Nephron progenitor cell (in vitro differentiated cells): ENCODE measurements at regions not wholly inside any gene's neighbourhood (a gene's known extent, or its start where the extent isn't known, plus 50 kb on each side); places are given as distances from the start of the nearest gene placed in this dataset.

Experiments
- DNase-seq: peaks from one replicate; pipeline ENCODE4 v3.0.0; 2021
- H3K27ac Mint-ChIP-seq: 2 replicates; pipeline ENCODE4 v1.8.0; 2021; ENCODE audit warnings: mild to moderate bottlenecking, moderate library complexity, mixed read lengths
- H3K27me3 Mint-ChIP-seq: 2 replicates; pipeline ENCODE4 v1.8.0; 2021; ENCODE audit warnings: mild to moderate bottlenecking, low read depth, mixed read lengths; ENCODE audit not compliant: poor library complexity
- H3K36me3 Mint-ChIP-seq: 2 replicates; pipeline ENCODE4 v1.8.0; 2021; ENCODE audit warnings: low read depth, mixed read lengths
- H3K4me1 Mint-ChIP-seq: 2 replicates; pipeline ENCODE4 v1.8.0; 2021; ENCODE audit warnings: mixed read lengths
- H3K4me3 Mint-ChIP-seq: 2 replicates; pipeline ENCODE4 v1.8.0; 2021; ENCODE audit warnings: mild to moderate bottlenecking, moderate library complexity, mixed read lengths
- H3K9me3 Mint-ChIP-seq: 2 replicates; pipeline ENCODE4 v1.8.0; 2021; ENCODE audit warnings: mild to moderate bottlenecking, moderate library complexity, mixed read lengths
- TF ChIP-seq, protein P1 (sequence below): fragments of 200-600 bp; sonication (generic); IDR thresholded peaks from 2 replicates; pipeline ENCODE4 v1.5.0; 2021; ENCODE audit warnings: antibody characterized with exemption

DNA sequence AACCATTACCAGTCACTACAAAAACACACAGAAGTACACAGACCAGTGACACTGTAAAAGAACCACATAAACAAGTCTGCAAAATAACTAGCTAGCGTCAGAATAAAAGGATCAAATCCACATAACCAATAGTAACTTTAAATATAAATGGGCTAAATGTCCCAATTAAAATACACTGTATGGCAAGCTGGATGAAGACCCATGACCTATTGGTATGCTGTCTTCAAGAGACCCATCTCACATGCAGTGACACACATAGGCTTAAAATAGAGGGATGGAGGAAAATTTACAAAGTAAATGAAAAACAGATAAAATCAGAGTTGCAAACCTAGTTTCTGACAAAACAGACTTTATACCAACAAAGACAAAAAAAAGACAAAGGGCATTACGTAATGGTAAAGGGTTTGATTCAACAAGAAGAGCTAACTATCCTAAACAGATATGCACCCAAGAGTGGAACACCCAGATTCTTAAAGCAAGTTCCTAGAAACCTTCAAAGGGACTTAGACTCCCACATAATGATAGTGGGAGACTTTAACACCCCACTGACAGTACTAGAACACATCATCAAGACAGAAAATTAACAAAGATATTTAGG is 196.9 kb downstream of the TBX15 start:
- Mint-ChIP-seq H3K4me3 (no peak overlapping the region), H3K9me3 (peaks cover 25% of the 10 kb centered on the region), H3K36me3 (peaks cover 10% of the 10 kb centered on the region), H3K27me3 (peaks cover 7% of the 10 kb centered on the region), H3K4me1 (peaks cover 10% of the 10 kb centered on the region), H3K27ac (no peak overlapping the region)
- DNase-seq: no peak
- TF ChIP-seq, protein P1, sequence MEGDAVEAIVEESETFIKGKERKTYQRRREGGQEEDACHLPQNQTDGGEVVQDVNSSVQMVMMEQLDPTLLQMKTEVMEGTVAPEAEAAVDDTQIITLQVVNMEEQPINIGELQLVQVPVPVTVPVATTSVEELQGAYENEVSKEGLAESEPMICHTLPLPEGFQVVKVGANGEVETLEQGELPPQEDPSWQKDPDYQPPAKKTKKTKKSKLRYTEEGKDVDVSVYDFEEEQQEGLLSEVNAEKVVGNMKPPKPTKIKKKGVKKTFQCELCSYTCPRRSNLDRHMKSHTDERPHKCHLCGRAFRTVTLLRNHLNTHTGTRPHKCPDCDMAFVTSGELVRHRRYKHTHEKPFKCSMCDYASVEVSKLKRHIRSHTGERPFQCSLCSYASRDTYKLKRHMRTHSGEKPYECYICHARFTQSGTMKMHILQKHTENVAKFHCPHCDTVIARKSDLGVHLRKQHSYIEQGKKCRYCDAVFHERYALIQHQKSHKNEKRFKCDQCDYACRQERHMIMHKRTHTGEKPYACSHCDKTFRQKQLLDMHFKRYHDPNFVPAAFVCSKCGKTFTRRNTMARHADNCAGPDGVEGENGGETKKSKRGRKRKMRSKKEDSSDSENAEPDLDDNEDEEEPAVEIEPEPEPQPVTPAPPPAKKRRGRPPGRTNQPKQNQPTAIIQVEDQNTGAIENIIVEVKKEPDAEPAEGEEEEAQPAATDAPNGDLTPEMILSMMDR: no peak

- H3K4me3 Mint-ChIP-seq: no peak overlapping the region
Observed at GRCh38 chr1:118788463-118788862, 199.7 kb downstream of the TBX15 start.

GRCh38 chr1:118786454-118787155 is 201.5 kb downstream of the TBX15 start:
- TF ChIP-seq, protein P1: no peak
- Mint-ChIP-seq H3K36me3 (peaks cover 10% of the 10 kb centered on the region), H3K4me1 (peaks cover 26% of the 10 kb centered on the region), H3K9me3 (peaks cover 20% of the 10 kb centered on the region), H3K27me3 (peaks cover 7% of the 10 kb centered on the region), H3K27ac (no peak overlapping the region), H3K4me3 (no peak overlapping the region)
- no peak for DNase-seq

More at GRCh38 chr1:118788463-118788862, 199.7 kb downstream of the TBX15 start:
- Mint-ChIP-seq H3K27ac (peak overlapping the region; percentile 36), H3K9me3 (peaks cover 25% of the 10 kb centered on the region), H3K27me3 (peaks cover 7% of the 10 kb centered on the region), H3K4me1 (peaks cover 26% of the 10 kb centered on the region), H3K36me3 (peaks cover 10% of the 10 kb centered on the region)
- peak; percentile 17 for DNase-seq
- TF ChIP-seq, protein P1: no peak

- peaks cover 16% of the 10 kb centered on the region for H3K9me3 Mint-ChIP-seq
- H3K36me3 Mint-ChIP-seq: peaks cover 3% of the 10 kb centered on the region
- H3K27me3 Mint-ChIP-seq: peaks cover 7% of the 10 kb centered on the region
- TF ChIP-seq, protein P1: no peak
- H3K4me1 Mint-ChIP-seq: peaks cover 26% of the 10 kb centered on the region
- no peak overlapping the region for H3K4me3 Mint-ChIP-seq
- no peak for DNase-seq
- peak overlapping the region; percentile 25 for H3K27ac Mint-ChIP-seq
Observed at GRCh38 chr1:118785246-118785645, 202.9 kb downstream of the TBX15 start.

DNA sequence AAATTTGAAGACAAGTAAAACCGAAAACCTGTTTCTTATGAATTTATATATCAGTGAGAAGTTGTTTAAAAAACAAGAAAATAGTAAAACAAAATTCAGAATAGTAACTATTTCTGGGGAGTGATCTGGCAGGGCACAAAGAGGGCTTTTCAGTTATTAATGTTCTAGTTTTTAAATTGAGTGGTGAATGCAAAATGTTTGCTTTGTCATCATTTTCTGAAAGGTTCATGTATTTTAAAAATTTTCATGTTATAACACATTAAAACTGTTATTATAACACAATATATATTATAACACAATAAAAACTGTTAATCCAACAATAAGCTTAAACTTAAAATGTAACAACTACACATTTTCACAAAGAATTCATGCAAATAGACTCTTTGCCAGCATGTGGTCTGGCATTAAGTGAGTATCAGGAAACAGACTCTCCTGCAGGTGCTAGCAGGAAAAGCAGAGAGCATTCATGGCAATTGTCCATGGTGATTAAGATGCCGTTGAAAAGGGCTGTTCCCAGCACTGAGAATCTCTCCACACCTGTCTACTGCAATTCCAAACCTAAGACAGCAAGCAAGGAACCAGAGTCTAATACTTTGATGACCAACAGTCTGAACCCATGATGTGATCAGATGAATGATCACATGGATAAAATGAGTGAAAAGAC is 204.9 kb downstream of the TBX15 start:
- H3K36me3 Mint-ChIP-seq: no peaks in the 10 kb centered on the region
- TF ChIP-seq, protein P1: no peak
- DNase-seq: no peak
- H3K4me1 Mint-ChIP-seq: peaks cover 23% of the 10 kb centered on the region
- peaks cover 20% of the 10 kb centered on the region for H3K9me3 Mint-ChIP-seq
- H3K27me3 Mint-ChIP-seq: no peaks in the 10 kb centered on the region
- H3K27ac Mint-ChIP-seq: no peak overlapping the region
- H3K4me3 Mint-ChIP-seq: no peak overlapping the region
